IMR-90 (cell line): ENCODE measurements at regions not wholly inside any gene's neighbourhood (a gene's known extent, or its start where the extent isn't known, plus 50 kb on each side); places are given as distances from the start of the nearest gene placed in this dataset.

ENCODE experiments used
- ATAC-seq: fragments of 200-7000 bp; cut with Tn5 transposase; 2 replicates; pipeline ENCODE4 v1.9.1; 2020; ENCODE audit warnings: low read depth, mild to moderate bottlenecking, moderate library complexity
- BruUV-seq: library from RNA; stranded (reverse); fragments of 400-500 nt; replicated peaks from 2 replicates; lab custom pipeline; 2021; lab: Mats Ljungman, UMichigan
- CTCF ChIA-PET: fragments of 300-600 bp; formaldehyde crosslinking; extraction: SDS; loops from one replicate; lab custom pipeline; 2021; ENCODE audit warnings: antibody characterized with exemption; lab: Yijun Ruan, JAX
- POLR2A ChIA-PET: fragments of 300-600 bp; sonication (Branson Sonifier 250); formaldehyde crosslinking; loops from one replicate; lab custom pipeline; 2022; ENCODE audit warnings: antibody characterized with exemption; ENCODE audit not compliant: unreplicated experiment; lab: Charles Lee
- DNase-seq: peaks from one replicate; pipeline ENCODE4 v3.0.0; 2013
- H2AFZ ChIP-seq: replicated peaks from 2 replicates; pipeline ENCODE3; 2013; ENCODE audit warnings: low read length, mild to moderate bottlenecking; ENCODE audit not compliant: poor library complexity
- H2AK5ac ChIP-seq: 2 replicates; pipeline ENCODE4 v1.6.1; 2013; ENCODE audit warnings: low read depth, low read length, inconsistent platforms
- H2AK9ac ChIP-seq: replicated peaks from 2 replicates; pipeline ENCODE3; 2013; ENCODE audit warnings: mild to moderate bottlenecking, low read depth, low read length, moderate library complexity; ENCODE audit not compliant: poor library complexity
- H2BK120ac ChIP-seq: 2 replicates; pipeline ENCODE4 v1.6.1; 2013; ENCODE audit warnings: low read depth, low read length, inconsistent platforms
- H2BK15ac ChIP-seq: 3 replicates; pipeline ENCODE4 v1.6.1; 2013; ENCODE audit warnings: low read depth, low read length, inconsistent platforms
- H2BK20ac ChIP-seq: 2 replicates; pipeline ENCODE4 v1.6.1; 2013; ENCODE audit warnings: low read depth, mild to moderate bottlenecking, inconsistent platforms, low read length, moderate library complexity
- H2BK5ac ChIP-seq: 2 replicates; pipeline ENCODE4 v1.6.1; 2013; ENCODE audit warnings: mild to moderate bottlenecking, low read depth, low read length, inconsistent platforms; ENCODE audit not compliant: poor library complexity, severe bottlenecking
- H3K14ac ChIP-seq: replicated peaks from 2 replicates; pipeline ENCODE4 v1.6.1; 2013; ENCODE audit warnings: low read depth, low read length, inconsistent platforms
- H3K18ac ChIP-seq: 2 replicates; pipeline ENCODE4 v1.6.1; 2013; ENCODE audit warnings: low read depth, low read length, control low read depth
- H3K23ac ChIP-seq: 2 replicates; pipeline ENCODE4 v1.6.1; 2013; ENCODE audit warnings: low read depth, low read length, inconsistent platforms
- H3K27ac ChIP-seq: 2 replicates; pipeline ENCODE4 v1.5.1; 2013; ENCODE audit warnings: mild to moderate bottlenecking, control low read depth, low read length; ENCODE audit not compliant: insufficient read depth
- H3K27me3 ChIP-seq: 2 replicates; pipeline ENCODE4 v1.6.1; 2013; ENCODE audit warnings: low read length; ENCODE audit not compliant: control insufficient read depth, insufficient read depth
- H3K36me3 ChIP-seq: 2 replicates; pipeline ENCODE4 v1.6.1; 2013; ENCODE audit warnings: low read length, mixed read lengths; ENCODE audit not compliant: control insufficient read depth, insufficient read depth
- H3K4ac ChIP-seq: 2 replicates; pipeline ENCODE4 v1.6.1; 2013; ENCODE audit warnings: low read depth, low read length, inconsistent platforms
- H3K4me1 ChIP-seq: 2 replicates; pipeline ENCODE4 v1.6.1; 2013; ENCODE audit warnings: low read length, mixed read lengths; ENCODE audit not compliant: control insufficient read depth, insufficient read depth
- H3K4me2 ChIP-seq: 2 replicates; pipeline ENCODE4 v1.6.1; 2013; ENCODE audit warnings: low read depth, mild to moderate bottlenecking, control low read depth, low read length, moderate library complexity
- H3K4me3 ChIP-seq: 2 replicates; pipeline ENCODE4 v1.5.1; 2013; ENCODE audit warnings: low read depth, mild to moderate bottlenecking, control low read depth, low read length, moderate library complexity; ENCODE audit not compliant: insufficient read depth
- H3K56ac ChIP-seq: 2 replicates; pipeline ENCODE4 v1.6.1; 2013; ENCODE audit warnings: low read length, inconsistent platforms; ENCODE audit not compliant: insufficient read depth; ENCODE audit errors: extremely low read depth
- H3K79me1 ChIP-seq, 2 experiments: 2 replicates each; pipeline ENCODE4 v1.6.1; 2013; ENCODE audit warnings: low read length in 2 of 2, inconsistent platforms in 1 of 2, low read depth in 1 of 2
- H3K9ac ChIP-seq: 2 replicates; pipeline ENCODE4 v1.6.1; 2013; ENCODE audit warnings: low read depth, low read length, control low read depth
- H3K9me1 ChIP-seq: 2 replicates; pipeline ENCODE4 v1.6.1; 2013; ENCODE audit warnings: low read length, inconsistent platforms; ENCODE audit not compliant: insufficient read depth
- H3K9me3 ChIP-seq: 2 replicates; pipeline ENCODE4 v1.6.1; 2013; ENCODE audit warnings: low read length; ENCODE audit not compliant: control insufficient read depth, insufficient read depth
- H4K20me1 ChIP-seq: 2 replicates; pipeline ENCODE4 v1.6.1; 2013; ENCODE audit warnings: low read length, inconsistent platforms; ENCODE audit not compliant: insufficient read depth
- H4K5ac ChIP-seq: 2 replicates; pipeline ENCODE4 v1.6.1; 2013; ENCODE audit warnings: mild to moderate bottlenecking, low read depth, low read length, control low read depth
- H4K8ac ChIP-seq, 2 experiments: 2 replicates each; pipeline ENCODE4 v1.6.1; 2013; ENCODE audit warnings: low read depth in 2 of 2, low read length in 2 of 2, control low read depth in 1 of 2, inconsistent platforms in 1 of 2
- H4K91ac ChIP-seq: 2 replicates; pipeline ENCODE4 v1.6.1; 2013; ENCODE audit warnings: low read depth, low read length, inconsistent platforms; ENCODE audit not compliant: insufficient read depth
- CHD1 ChIP-seq: IDR thresholded peaks from 2 replicates; pipeline ENCODE4 v1.6.1; 2012; ENCODE audit warnings: low read depth, low read length, improper control_type of control experiment
- WGBS, 2 experiments: methylation state at CpG; one replicate each; pipeline versions ENCODE4 v1.1.5 to v1.1.7; 2013; ENCODE audit warnings: missing lambda C conversion rate in 2 of 2; ENCODE audit not compliant: insufficient read length in 1 of 2; ENCODE audit errors: extremely low coverage in 2 of 2; 5-methylcytosine and 5-hydroxymethylcytosine counted together
- dilution Hi-C: fragments of 300-500 bp; cut with HindIII; formaldehyde crosslinking; loops from one replicate; pipeline ENCODE4 v1.14.3; 2018; ENCODE audit warnings: low sequenced_read_pairs; ENCODE audit not compliant: unreplicated experiment
- in situ Hi-C: fragments of 300-500 bp; cut with MboI; formaldehyde crosslinking; loops from 3 replicates; pipeline ENCODE4 v1.14.3; 2019; ENCODE audit warnings: low sequenced_read_pairs, inconsistent platforms, mixed read lengths
- intact Hi-C: fragments of 100-400 bp; cut with micrococcal nuclease; formaldehyde crosslinking; loops from 2 replicates; pipeline ENCODE4 v1.10.0; 2022

GRCh38 chr2:103627301-103627700 lies 865.5 kb downstream of the TMEM182 start:
- BruUV-seq = no TSS peak
- Histone ChIP-seq H4K5ac (no peak overlapping the region), H3K23ac (no peak overlapping the region), H2BK15ac (no peak overlapping the region), H3K4me1 (no peaks in the 10 kb centered on the region), H3K9me3 (0 out of 2 replicates have a peak, but pooled peaks cover 2% of the 10 kb centered on the region), H2AK9ac (no peak overlapping the region), H3K36me3 (no peaks in the 10 kb centered on the region), H3K27ac (no peak overlapping the region), H3K4me2 (no peak overlapping the region), H2BK20ac (no peak overlapping the region), H3K9ac (no peak overlapping the region), H4K91ac (no peak overlapping the region), H2AFZ (no peak overlapping the region), H4K20me1 (no peaks in the 10 kb centered on the region), H4K8ac (no peak overlapping the region), H3K18ac (no peak overlapping the region), H3K4me3 (no peak overlapping the region), H2BK120ac (no peak overlapping the region), H3K56ac (no peak overlapping the region), H3K4ac (no peak overlapping the region), H3K9me1 (no peaks in the 10 kb centered on the region), H3K79me1 (no peaks in the 10 kb centered on the region), H2AK5ac (no peak overlapping the region), H2BK5ac (no peak overlapping the region), H3K14ac (no peak overlapping the region), H3K27me3 (no peaks in the 10 kb centered on the region)
- dilution Hi-C loops (no loop called here), in situ Hi-C loops (no loop called here), intact Hi-C loops (no loop called here)
- WGBS, 2 experiments = no CpG with 5 or more reads among the region's 1 CpG
- DNase-seq (no peak), ATAC-seq (no peak)
- ChIA-PET POLR2A (no interaction called here), CTCF (no interaction called here)
- no peak for TF ChIP-seq CHD1
